A673 (cell line): ENCODE measurements at regions not wholly inside any gene's neighbourhood (a gene's known extent, or its start where the extent isn't known, plus 50 kb on each side); places are given as distances from the start of the nearest gene placed in this dataset.
"Not testable (repeated sequence)": the region's sequence is repeated elsewhere in the genome, so short reads cannot be mapped to it uniquely, and the experiment has no call there.

Experiments
- CTCF ChIP-seq: fragments of 300-800, 200-600 bp; sonication (generic); conservative IDR thresholded peaks from 2 replicates; pipeline ENCODE4 v1.5.1; 2017; ENCODE audit warnings: low read depth, mild to moderate bottlenecking, antibody characterized with exemption, low read length, moderate library complexity, mixed read lengths
- EZH2 ChIP-seq: fragments of 200-600 bp; sonication (generic); IDR thresholded peaks from 2 replicates; pipeline ENCODE4 v1.6.1; 2017; ENCODE audit warnings: borderline replicate concordance, low read depth, mild to moderate bottlenecking, mixed read lengths, antibody characterized with exemption, low read length; ENCODE audit not compliant: poor library complexity, severe bottlenecking

GRCh38 chr7:155397758-155398714, 59.9 kb upstream of the EN2 start:
- TF ChIP-seq EZH2, CTCF: not testable (repeated sequence)
